ENCODE measurements at regions not wholly inside any gene's neighbourhood (a gene's known extent, or its start where the extent isn't known, plus 50 kb on each side); places are given as distances from the start of the nearest gene placed in this dataset.

- H3K4me3 Mint-ChIP-seq: no peak overlapping the region
- ChIA-PET CTCF (interaction anchor here (0.6 to 1.1 kb wide), 2 partner anchors 33 to 168 kb away, joined by 3 to 6 read pairs; no protein-coding TSS in a partner anchor), POLR2A (no interaction called here)
- H3K36me3 Mint-ChIP-seq (ENCODE audit: low read depth): no peaks in the 10 kb centered on the region
- DNase-seq: no peak
- peaks cover 3% of the 10 kb centered on the region for H3K4me1 Mint-ChIP-seq
- H3K27ac Mint-ChIP-seq: no peak overlapping the region
- H3K9me3 Mint-ChIP-seq (ENCODE audit: low read depth): no peaks in the 10 kb centered on the region
- intact Hi-C loops (cut with DNase I, micrococcal nuclease): no loop called here
- ATAC-seq: no peak
- peaks cover 5% of the 10 kb centered on the region for H3K27me3 Mint-ChIP-seq
Measured at GRCh38 chr17:59479141-59479540, 86.3 kb upstream of the DHX40 start.

DNA sequence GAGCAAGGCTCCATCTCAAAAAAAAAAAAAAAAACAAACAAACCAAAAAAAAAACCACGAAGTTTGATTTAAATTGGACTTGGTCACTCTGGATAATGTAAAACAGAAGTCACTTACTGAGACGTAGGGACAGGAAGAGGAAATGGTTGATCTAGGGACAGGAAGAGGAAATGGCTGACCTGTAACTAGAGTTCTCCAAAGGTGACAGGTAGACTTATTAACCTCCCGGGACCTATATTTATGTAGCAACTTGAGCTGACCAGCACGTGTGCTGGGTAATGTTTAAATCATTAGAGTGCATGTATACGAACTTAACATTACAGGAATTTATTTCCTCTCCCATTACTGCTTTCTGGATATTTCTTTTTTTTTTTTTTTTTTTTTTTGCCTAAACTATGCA is 81.5 kb upstream of the DHX40 start:
- Mint-ChIP-seq H3K9me3 (ENCODE audit: low read depth) (no peaks in the 10 kb centered on the region), H3K4me3 (no peak overlapping the region), H3K4me1 (peaks cover 3% of the 10 kb centered on the region), H3K27me3 (peaks cover 5% of the 10 kb centered on the region), H3K27ac (no peak overlapping the region), H3K36me3 (ENCODE audit: low read depth) (no peaks in the 10 kb centered on the region)
- DNase-seq: no peak
- intact Hi-C loops (cut with DNase I, micrococcal nuclease): no loop called here
- ATAC-seq: no peak
- ChIA-PET CTCF (no interaction called here), POLR2A (interaction anchor here (0.7 kb wide), 2 partner anchors 12 to 298 kb away, joined by 4 to 7 read pairs; no protein-coding TSS in a partner anchor)

- Mint-ChIP-seq H3K9me3 (ENCODE audit: low read depth) (no peaks in the 10 kb centered on the region), H3K36me3 (ENCODE audit: low read depth) (no peaks in the 10 kb centered on the region), H3K4me1 (peaks cover 3% of the 10 kb centered on the region), H3K27ac (no peak overlapping the region), H3K4me3 (no peak overlapping the region), H3K27me3 (peaks cover 5% of the 10 kb centered on the region)
- POLR2A ChIA-PET: no interaction called here
- no peak for DNase-seq
- no peak for ATAC-seq
- CTCF ChIA-PET: interaction anchor here (0.7 kb wide), 1 partner anchor 679 kb away, joined by 3 read pairs; no protein-coding TSS in a partner anchor
- intact Hi-C loops (cut with DNase I, micrococcal nuclease): no loop called here
Measured at GRCh38 chr17:59485015-59485414, 80.4 kb upstream of the DHX40 start.

GRCh38 chr17:59485946-59486345 is 79.5 kb upstream of the DHX40 start:
- H3K4me3 Mint-ChIP-seq: no peak overlapping the region
- CTCF ChIA-PET: no interaction called here
- no peak for DNase-seq
- peaks cover 3% of the 10 kb centered on the region for H3K4me1 Mint-ChIP-seq
- H3K27me3 Mint-ChIP-seq: peaks cover 5% of the 10 kb centered on the region
- no peaks in the 10 kb centered on the region for H3K36me3 Mint-ChIP-seq (ENCODE audit: low read depth)
- H3K9me3 Mint-ChIP-seq (ENCODE audit: low read depth): no peaks in the 10 kb centered on the region
- POLR2A ChIA-PET: interaction anchor here (0.6 kb wide), 1 partner anchor 121 kb away, joined by 3 read pairs; no protein-coding TSS in a partner anchor
- intact Hi-C loops (cut with DNase I, micrococcal nuclease): no loop called here
- ATAC-seq: no peak
- H3K27ac Mint-ChIP-seq: no peak overlapping the region

- Mint-ChIP-seq H3K27me3 (peaks cover under 1% of the 10 kb centered on the region), H3K27ac (no peak overlapping the region)
Measured at GRCh38 chr17:59487161-59487873, 78.1 kb upstream of the DHX40 start.

GRCh38 chr17:59488805-59489204 is 76.6 kb upstream of the DHX40 start:
- H3K27me3 Mint-ChIP-seq: no peaks in the 10 kb centered on the region
- H3K4me1 Mint-ChIP-seq: peaks cover 2% of the 10 kb centered on the region
- ATAC-seq (no peak), DNase-seq (no peak)
- no peak overlapping the region for H3K27ac Mint-ChIP-seq
- intact Hi-C loops (cut with DNase I, micrococcal nuclease): no loop called here
- H3K36me3 Mint-ChIP-seq (ENCODE audit: low read depth): no peaks in the 10 kb centered on the region
- H3K4me3 Mint-ChIP-seq: no peak overlapping the region
- ChIA-PET POLR2A (no interaction called here), CTCF (interaction anchor here (0.6 kb wide), 1 partner anchor 594 kb away, joined by 3 read pairs; no protein-coding TSS in a partner anchor)
- H3K9me3 Mint-ChIP-seq (ENCODE audit: low read depth): no peaks in the 10 kb centered on the region

More at GRCh38 chr17:59487161-59487873, 78.1 kb upstream of the DHX40 start:
- Mint-ChIP-seq H3K4me3 (no peak overlapping the region), H3K4me1 (peaks cover 3% of the 10 kb centered on the region), H3K9me3 (ENCODE audit: low read depth) (no peaks in the 10 kb centered on the region), H3K36me3 (ENCODE audit: low read depth) (no peaks in the 10 kb centered on the region)
- intact Hi-C loops (cut with DNase I, micrococcal nuclease): no loop called here
- DNase-seq: no peak
- CTCF ChIA-PET: no interaction called here
- POLR2A ChIA-PET: no interaction called here
- no peak for ATAC-seq

- Mint-ChIP-seq H3K36me3 (ENCODE audit: low read depth) (no peaks in the 10 kb centered on the region), H3K27ac (no peak overlapping the region), H3K4me1 (no peaks in the 10 kb centered on the region), H3K9me3 (ENCODE audit: low read depth) (no peaks in the 10 kb centered on the region), H3K4me3 (no peak overlapping the region), H3K27me3 (peaks cover 4% of the 10 kb centered on the region)
- POLR2A ChIA-PET: no interaction called here
- ATAC-seq: no peak
- no peak for DNase-seq
- intact Hi-C loops (cut with DNase I, micrococcal nuclease): no loop called here
- CTCF ChIA-PET: interaction anchor here (0.6 to 1.4 kb wide), 4 partner anchors 28 to 180 kb away, joined by 3 to 5 read pairs (median 3); no protein-coding TSS in a partner anchor
Measured at GRCh38 chr17:59490216-59490615, 75.2 kb upstream of the DHX40 start.

- H3K4me1 Mint-ChIP-seq: no peaks in the 10 kb centered on the region
- H3K27me3 Mint-ChIP-seq: peaks cover 4% of the 10 kb centered on the region
- CTCF ChIA-PET: no interaction called here
- H3K4me3 Mint-ChIP-seq: no peak overlapping the region
- POLR2A ChIA-PET: no interaction called here
- H3K27ac Mint-ChIP-seq: no peak overlapping the region
- H3K36me3 Mint-ChIP-seq (ENCODE audit: low read depth): no peaks in the 10 kb centered on the region
- DNase-seq: no peak
- intact Hi-C loops (cut with DNase I, micrococcal nuclease): no loop called here
- no peaks in the 10 kb centered on the region for H3K9me3 Mint-ChIP-seq (ENCODE audit: low read depth)
- no peak for ATAC-seq
Measured at GRCh38 chr17:59491353-59492090, 73.9 kb upstream of the DHX40 start.

GRCh38 chr17:59492091-59492451 is 73.3 kb upstream of the DHX40 start:
- intact Hi-C loops (cut with DNase I, micrococcal nuclease): no loop called here
- DNase-seq (no peak), ATAC-seq (no peak)
- CTCF ChIA-PET: no interaction called here
- H3K9me3 Mint-ChIP-seq (ENCODE audit: low read depth): no peaks in the 10 kb centered on the region
- H3K27me3 Mint-ChIP-seq: peaks cover 4% of the 10 kb centered on the region
- H3K36me3 Mint-ChIP-seq (ENCODE audit: low read depth): no peaks in the 10 kb centered on the region
- H3K4me1 Mint-ChIP-seq: no peaks in the 10 kb centered on the region
- POLR2A ChIA-PET: no interaction called here
- no peak overlapping the region for H3K27ac Mint-ChIP-seq
- no peak overlapping the region for H3K4me3 Mint-ChIP-seq

GRCh38 chr17:59493867-59494266 is 71.5 kb upstream of the DHX40 start:
- H3K4me1 Mint-ChIP-seq: no peaks in the 10 kb centered on the region
- H3K27me3 Mint-ChIP-seq: peaks cover 4% of the 10 kb centered on the region
- H3K27ac Mint-ChIP-seq: no peak overlapping the region
- intact Hi-C loops (cut with DNase I, micrococcal nuclease): no loop called here
- DNase-seq (no peak), ATAC-seq (no peak)
- no peaks in the 10 kb centered on the region for H3K9me3 Mint-ChIP-seq (ENCODE audit: low read depth)
- ChIA-PET POLR2A (interaction anchor here (0.5 kb wide), 1 partner anchor 58 kb away, joined by 3 read pairs; no protein-coding TSS in a partner anchor), CTCF (interaction anchor here (0.7 to 0.9 kb wide), 2 partner anchors 25 to 37 kb away, joined by 3 to 4 read pairs; no protein-coding TSS in a partner anchor)
- no peaks in the 10 kb centered on the region for H3K36me3 Mint-ChIP-seq (ENCODE audit: low read depth)
- no peak overlapping the region for H3K4me3 Mint-ChIP-seq

DNA sequence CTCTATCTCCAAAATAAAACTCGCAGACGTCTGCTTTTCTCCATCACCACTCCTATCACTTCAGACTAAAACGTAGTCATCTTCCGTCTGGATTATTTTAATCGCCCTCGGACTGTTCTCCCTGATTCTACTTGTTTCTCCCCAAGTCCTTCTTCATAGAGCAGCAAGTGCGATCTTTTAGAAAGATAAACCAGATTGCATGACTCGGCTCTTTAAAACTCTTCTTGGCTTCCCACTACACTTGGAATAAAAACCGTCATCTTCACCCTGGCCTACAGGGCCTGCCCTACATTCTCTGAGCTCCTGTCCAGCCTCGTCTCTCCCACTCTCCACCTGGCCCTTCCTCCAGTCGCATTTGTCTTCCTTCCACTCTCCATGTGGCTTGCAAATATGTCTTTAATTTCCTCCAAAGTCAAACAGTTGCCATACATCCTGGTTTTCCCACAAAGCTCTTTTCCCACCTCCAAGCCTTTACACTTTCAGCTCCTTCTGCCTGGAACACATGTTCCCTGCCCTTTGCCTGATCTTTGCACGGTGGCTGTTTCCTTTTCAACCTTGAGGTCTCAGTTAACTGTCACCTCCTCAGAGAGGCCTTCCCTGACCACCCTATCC is 70.5 kb upstream of the DHX40 start:
- POLR2A ChIA-PET: no interaction called here
- Mint-ChIP-seq H3K27ac (no peak overlapping the region), H3K36me3 (ENCODE audit: low read depth) (no peaks in the 10 kb centered on the region), H3K4me3 (no peak overlapping the region), H3K9me3 (ENCODE audit: low read depth) (no peaks in the 10 kb centered on the region), H3K27me3 (peaks cover 4% of the 10 kb centered on the region), H3K4me1 (no peaks in the 10 kb centered on the region)
- CTCF ChIA-PET: interaction anchor here (0.8 to 0.9 kb wide), 2 partner anchors 36 to 237 kb away, joined by 3 read pairs; no protein-coding TSS in a partner anchor
- ATAC-seq: no peak
- intact Hi-C loops (cut with DNase I, micrococcal nuclease): no loop called here
- DNase-seq: no peak
